Left lung (tissue), 4 donors: ENCODE measurements at regions not wholly inside any gene's neighbourhood (a gene's known extent, or its start where the extent isn't known, plus 50 kb on each side); places are given as distances from the start of the nearest gene placed in this dataset.

ENCODE experiments used
- ATAC-seq: fragments of 200-7000 bp; cut with Tn5 transposase; one replicate; pipeline ENCODE4 v1.9.1; 2020; ENCODE audit warnings: moderate library complexity
- DNase-seq, 4 donors: peaks; one replicate each; pipeline ENCODE4 v3.0.0-alpha.2; 2013 to 2020
- H3K27ac ChIP-seq, 2 donors: fragments of 200-600 bp; sonication (generic) in 1 of 2; one replicate each; pipeline versions ENCODE4 v1.5.0 to v1.8.0; 2020 to 2021
- H3K27me3 ChIP-seq, 2 donors: fragments of 200-600 bp; sonication (generic) in 1 of 2; one replicate each; pipeline versions ENCODE4 v1.5.0 to v1.8.0; 2020 to 2021
- H3K36me3 ChIP-seq, 2 donors: fragments of 200-600 bp; sonication (generic) in 1 of 2; one replicate each; pipeline versions ENCODE4 v1.5.0 to v1.8.0; 2020 to 2021
- H3K4me1 ChIP-seq, 2 donors: fragments of 200-600 bp; one replicate each; pipeline ENCODE4 v1.8.0; 2021
- H3K4me3 ChIP-seq, 2 donors: fragments of 200-600 bp; sonication (generic) in 1 of 2; one replicate each; pipeline versions ENCODE4 v1.5.0 to v1.8.0; 2020 to 2021; ENCODE audit warnings: mild to moderate bottlenecking in 1 of 2
- H3K9me3 ChIP-seq, 2 donors: fragments of 200-600 bp; sonication (generic) in 1 of 2; one replicate each; pipeline versions ENCODE4 v1.5.0 to v1.8.0; 2020 to 2021
- intact Hi-C, 2 donors: fragments of 100-400 bp; cut with DNase I; formaldehyde crosslinking; loops; one replicate each; pipeline versions ENCODE4 v1.11.2 to v1.14.2; 2022
- TF ChIP-seq, protein P1 (sequence below), 2 donors: fragments of 200-600 bp; sonication (generic) in 1 of 2; IDR thresholded peaks; one replicate each; pipeline versions ENCODE4 v1.5.0 to v1.8.0; 2021; ENCODE audit warnings: antibody characterized with exemption in 2 of 2
- donor health status: DM: no; HTN: yes; CAD: no.
- donor health status: DM: no; HTN: no; CAD: no.

DNA sequence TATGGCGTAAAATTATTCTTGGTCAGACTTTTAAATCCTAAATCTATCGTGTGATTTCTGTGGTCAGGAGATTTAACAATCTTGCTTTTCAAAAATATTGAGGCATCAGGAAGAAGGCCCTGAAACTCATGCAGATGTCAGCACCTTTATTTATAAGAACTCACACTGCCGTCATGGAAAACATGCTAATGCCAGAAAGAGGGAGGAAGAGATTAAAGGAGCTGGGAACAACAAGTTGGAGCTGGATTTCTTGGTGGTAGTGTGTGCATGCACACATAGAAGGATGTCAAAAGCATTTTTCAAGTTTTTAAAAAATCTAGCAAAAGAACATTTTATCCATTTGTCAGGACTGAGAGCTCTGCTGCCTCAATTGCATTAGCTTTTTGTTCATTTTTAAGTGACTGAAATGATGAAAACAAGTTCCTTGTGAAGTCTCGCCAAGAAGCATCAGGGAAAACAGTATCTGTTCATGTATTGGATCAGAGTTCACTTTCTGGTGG lies 342.5 kb downstream of the SPRY2 start:
- Histone ChIP-seq H3K27me3 (no peaks in the 10 kb centered on the region), H3K27ac (no peak overlapping the region), H3K4me1 (no peaks in the 10 kb centered on the region), H3K4me3 (no peak overlapping the region), H3K9me3 (no peaks in the 10 kb centered on the region), H3K36me3 (no peaks in the 10 kb centered on the region)
- peak in 1 of 4 donors; percentile 27 for DNase-seq
- TF ChIP-seq, protein P1, sequence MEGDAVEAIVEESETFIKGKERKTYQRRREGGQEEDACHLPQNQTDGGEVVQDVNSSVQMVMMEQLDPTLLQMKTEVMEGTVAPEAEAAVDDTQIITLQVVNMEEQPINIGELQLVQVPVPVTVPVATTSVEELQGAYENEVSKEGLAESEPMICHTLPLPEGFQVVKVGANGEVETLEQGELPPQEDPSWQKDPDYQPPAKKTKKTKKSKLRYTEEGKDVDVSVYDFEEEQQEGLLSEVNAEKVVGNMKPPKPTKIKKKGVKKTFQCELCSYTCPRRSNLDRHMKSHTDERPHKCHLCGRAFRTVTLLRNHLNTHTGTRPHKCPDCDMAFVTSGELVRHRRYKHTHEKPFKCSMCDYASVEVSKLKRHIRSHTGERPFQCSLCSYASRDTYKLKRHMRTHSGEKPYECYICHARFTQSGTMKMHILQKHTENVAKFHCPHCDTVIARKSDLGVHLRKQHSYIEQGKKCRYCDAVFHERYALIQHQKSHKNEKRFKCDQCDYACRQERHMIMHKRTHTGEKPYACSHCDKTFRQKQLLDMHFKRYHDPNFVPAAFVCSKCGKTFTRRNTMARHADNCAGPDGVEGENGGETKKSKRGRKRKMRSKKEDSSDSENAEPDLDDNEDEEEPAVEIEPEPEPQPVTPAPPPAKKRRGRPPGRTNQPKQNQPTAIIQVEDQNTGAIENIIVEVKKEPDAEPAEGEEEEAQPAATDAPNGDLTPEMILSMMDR (IDR thresholded peaks at IDR 0.05), result no peak
- no peak for ATAC-seq
- intact Hi-C loops, result no loop called here

DNA sequence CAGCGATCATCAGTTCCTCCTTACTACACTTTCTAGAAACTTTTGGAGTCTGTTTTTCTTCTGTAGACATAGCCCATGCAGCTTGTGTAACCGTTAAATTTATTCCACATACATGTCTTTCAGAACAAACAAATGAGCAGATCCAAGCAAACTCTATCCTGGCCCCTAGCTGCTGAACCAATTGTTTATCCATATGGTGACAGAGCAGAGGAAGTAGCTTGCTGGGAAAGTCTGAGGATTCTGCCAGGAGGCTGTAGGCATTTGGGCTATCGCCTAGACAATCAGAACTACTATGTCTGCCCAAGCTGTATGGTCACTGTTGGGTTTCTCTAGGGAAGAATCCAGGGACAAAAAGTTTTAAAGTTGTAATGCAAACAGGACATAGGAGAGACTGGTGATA lies 343.7 kb downstream of the SPRY2 start:
- Histone ChIP-seq H3K36me3 (no peaks in the 10 kb centered on the region), H3K27ac (no peak overlapping the region), H3K27me3 (no peaks in the 10 kb centered on the region), H3K4me1 (no peaks in the 10 kb centered on the region), H3K9me3 (no peaks in the 10 kb centered on the region), H3K4me3 (no peak overlapping the region)
- intact Hi-C loops, result no loop called here
- DNase-seq, result no peak
- TF ChIP-seq, protein P1 (IDR thresholded peaks at IDR 0.05), result no peak
- no peak for ATAC-seq

DNA sequence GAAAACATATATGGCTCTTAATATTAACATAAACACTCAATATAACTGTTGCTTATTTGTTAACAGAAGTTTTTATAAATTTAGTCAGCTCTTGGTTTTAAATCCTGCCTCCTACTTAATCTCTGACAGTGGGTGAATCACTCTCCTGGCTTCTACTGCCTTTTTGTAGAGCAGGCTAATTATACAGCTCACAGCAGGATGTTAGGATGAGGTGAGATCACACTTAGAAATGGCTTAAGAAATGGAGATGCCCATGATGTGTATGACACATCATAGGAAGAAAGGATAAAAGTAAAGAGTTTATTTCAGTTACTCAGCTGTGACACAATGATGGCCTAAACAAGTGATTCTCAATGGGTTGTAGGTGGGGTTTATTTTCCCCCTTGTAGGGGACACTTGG lies 345.6 kb downstream of the SPRY2 start:
- DNase-seq, result no peak
- TF ChIP-seq, protein P1 (IDR thresholded peaks at IDR 0.05), result no peak
- H3K4me3 ChIP-seq, result no peak overlapping the region
- H3K27me3 ChIP-seq, result no peaks in the 10 kb centered on the region
- intact Hi-C loops, result no loop called here
- no peaks in the 10 kb centered on the region for H3K4me1 ChIP-seq
- no peaks in the 10 kb centered on the region for H3K9me3 ChIP-seq
- H3K27ac ChIP-seq, result no peak overlapping the region
- ATAC-seq, result peak; percentile 41
- H3K36me3 ChIP-seq, result no peaks in the 10 kb centered on the region

DNA sequence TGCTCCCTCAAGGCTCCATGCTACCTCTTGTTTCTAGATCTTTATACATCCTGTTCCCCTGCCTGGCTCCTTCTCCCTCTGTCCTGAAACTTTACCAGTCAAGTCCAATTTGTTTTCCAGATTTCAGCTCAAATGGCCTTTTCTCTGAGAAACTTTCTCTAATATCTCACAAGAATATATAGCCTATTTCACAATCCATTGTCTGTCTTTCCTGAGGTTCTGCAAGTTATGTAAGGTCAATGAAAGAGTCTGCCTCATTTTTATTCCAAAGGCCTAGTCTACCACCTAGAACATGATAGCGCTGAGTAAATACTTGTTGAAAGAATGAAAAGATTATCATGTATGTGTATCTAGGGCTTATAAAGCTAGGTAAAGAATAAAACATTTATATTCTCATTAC lies 348.8 kb downstream of the SPRY2 start:
- Histone ChIP-seq H3K27ac (no peak overlapping the region), H3K27me3 (no peaks in the 10 kb centered on the region), H3K9me3 (no peaks in the 10 kb centered on the region), H3K4me3 (no peak overlapping the region), H3K4me1 (no peaks in the 10 kb centered on the region), H3K36me3 (no peaks in the 10 kb centered on the region)
- intact Hi-C loops, result no loop called here
- DNase-seq (no peak), ATAC-seq (no peak)
- TF ChIP-seq, protein P1 (IDR thresholded peaks at IDR 0.05), result no peak

DNA sequence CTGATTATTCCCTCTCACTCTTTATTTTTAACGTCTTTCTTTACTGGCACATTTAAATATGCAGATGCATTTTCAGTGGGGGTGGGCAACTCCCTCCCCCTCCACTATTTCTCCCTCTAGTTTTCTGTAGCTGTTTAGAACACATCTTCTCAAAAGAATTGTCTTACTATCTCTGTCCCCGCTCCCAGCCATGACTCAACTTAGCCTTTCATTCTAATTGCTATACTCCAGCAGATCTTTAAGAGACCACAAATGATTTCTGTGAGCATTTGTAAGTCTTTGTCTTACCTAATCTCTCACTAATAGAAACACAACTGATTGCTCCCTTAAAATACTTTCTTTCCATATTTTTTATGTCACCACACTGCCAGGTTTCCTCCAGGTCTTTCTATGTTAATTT lies 350.9 kb downstream of the SPRY2 start:
- TF ChIP-seq, protein P1 (IDR thresholded peaks at IDR 0.05), result no peak
- Histone ChIP-seq H3K27ac (no peak overlapping the region), H3K4me1 (no peaks in the 10 kb centered on the region), H3K36me3 (no peaks in the 10 kb centered on the region), H3K9me3 (no peaks in the 10 kb centered on the region), H3K4me3 (no peak overlapping the region), H3K27me3 (no peaks in the 10 kb centered on the region)
- intact Hi-C loops, result no loop called here
- DNase-seq (no peak), ATAC-seq (no peak)
